ENCODE measurements at regions not wholly inside any gene's neighbourhood (a gene's known extent, or its start where the extent isn't known, plus 50 kb on each side); places are given as distances from the start of the nearest gene placed in this dataset.

DNA sequence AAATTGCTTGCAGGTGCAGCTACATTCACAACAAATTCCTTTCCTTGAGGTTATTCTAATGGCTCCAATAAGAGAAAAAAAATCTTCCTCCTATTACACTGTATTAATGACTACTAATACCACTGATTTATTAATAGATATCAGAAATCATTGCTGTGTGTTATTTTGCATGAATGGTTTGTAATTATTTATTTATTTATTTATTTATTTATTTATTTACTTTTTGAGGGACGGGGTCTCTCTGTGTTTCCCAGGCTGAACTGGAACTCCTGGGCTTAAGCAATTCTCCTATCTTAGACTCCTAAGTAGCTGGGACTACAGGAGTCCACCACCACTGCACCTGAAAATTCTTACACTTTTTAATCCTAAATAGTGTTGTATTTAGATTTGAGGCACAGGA lies 390.4 kb downstream of the SI start:
- no peak overlapping the region for H3K4me2 ChIP-seq (replicated peaks; ENCODE audit: extremely low read depth, low read length, poor library complexity, severe bottlenecking)
- no peaks in the 10 kb centered on the region for H3K79me2 ChIP-seq (ENCODE audit: insufficient read depth, low read length)
- no peaks in the 10 kb centered on the region for H3K36me3 ChIP-seq (replicated peaks in 1 of 2; ENCODE audit: control insufficient read depth in 1 of 2, insufficient read depth in 2 of 2, low read length in 2 of 2)
- intact Hi-C loops (cut with micrococcal nuclease): no loop called here
- H4K20me1 ChIP-seq (ENCODE audit: insufficient read depth, low read length): no peaks in the 10 kb centered on the region
- no peaks in the 10 kb centered on the region for H3K36me3 Mint-ChIP-seq
- H3K27me3 Mint-ChIP-seq (ENCODE audit: low read depth in 3 of 3): no peaks in the 10 kb centered on the region
- no peak for DNase-seq
- TF ChIP-seq, protein P1, sequence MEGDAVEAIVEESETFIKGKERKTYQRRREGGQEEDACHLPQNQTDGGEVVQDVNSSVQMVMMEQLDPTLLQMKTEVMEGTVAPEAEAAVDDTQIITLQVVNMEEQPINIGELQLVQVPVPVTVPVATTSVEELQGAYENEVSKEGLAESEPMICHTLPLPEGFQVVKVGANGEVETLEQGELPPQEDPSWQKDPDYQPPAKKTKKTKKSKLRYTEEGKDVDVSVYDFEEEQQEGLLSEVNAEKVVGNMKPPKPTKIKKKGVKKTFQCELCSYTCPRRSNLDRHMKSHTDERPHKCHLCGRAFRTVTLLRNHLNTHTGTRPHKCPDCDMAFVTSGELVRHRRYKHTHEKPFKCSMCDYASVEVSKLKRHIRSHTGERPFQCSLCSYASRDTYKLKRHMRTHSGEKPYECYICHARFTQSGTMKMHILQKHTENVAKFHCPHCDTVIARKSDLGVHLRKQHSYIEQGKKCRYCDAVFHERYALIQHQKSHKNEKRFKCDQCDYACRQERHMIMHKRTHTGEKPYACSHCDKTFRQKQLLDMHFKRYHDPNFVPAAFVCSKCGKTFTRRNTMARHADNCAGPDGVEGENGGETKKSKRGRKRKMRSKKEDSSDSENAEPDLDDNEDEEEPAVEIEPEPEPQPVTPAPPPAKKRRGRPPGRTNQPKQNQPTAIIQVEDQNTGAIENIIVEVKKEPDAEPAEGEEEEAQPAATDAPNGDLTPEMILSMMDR (IDR thresholded peaks at IDR 0.05): no peak
- H3K27ac Mint-ChIP-seq: no peak overlapping the region
- H3K27me3 ChIP-seq (ENCODE audit: control insufficient read depth in 2 of 2, insufficient read depth in 2 of 2, low read length in 2 of 2): no peaks in the 10 kb centered on the region
- no peak overlapping the region for H3K4me3 ChIP-seq (replicated peaks in 1 of 3; ENCODE audit: low read depth in 2 of 3, low read length in 3 of 3)
- H3K27ac ChIP-seq (ENCODE audit: low read depth in 1 of 2, low read length in 2 of 2): no peak overlapping the region
- H2AFZ ChIP-seq (ENCODE audit: insufficient read depth, low read depth, low read length, poor library complexity, severe bottlenecking): no peak overlapping the region
- peaks cover 0 to 5% (median 0%) of the 10 kb centered on the region in 7 donors for H3K9me3 Mint-ChIP-seq
- H3K9me3 ChIP-seq (replicated peaks in 1 of 2; ENCODE audit: control insufficient read depth in 1 of 2, insufficient read depth in 1 of 2, low read length in 2 of 2): peaks cover 0 to 2% of the 10 kb centered on the region in 2 donors
- H3K9ac ChIP-seq (ENCODE audit: insufficient read depth, low read length, poor library complexity, severe bottlenecking): no peak overlapping the region
- WGBS (ENCODE audit: insufficient coverage): no CpG with 5 or more reads among the region's 1 CpG
- H3K4me1 Mint-ChIP-seq: no peaks in the 10 kb centered on the region
- H3K4me1 ChIP-seq (ENCODE audit: control insufficient read depth in 1 of 2, insufficient read depth in 2 of 2, low read length in 2 of 2): no peaks in the 10 kb centered on the region
- no peak overlapping the region for H3K4me3 Mint-ChIP-seq

DNA sequence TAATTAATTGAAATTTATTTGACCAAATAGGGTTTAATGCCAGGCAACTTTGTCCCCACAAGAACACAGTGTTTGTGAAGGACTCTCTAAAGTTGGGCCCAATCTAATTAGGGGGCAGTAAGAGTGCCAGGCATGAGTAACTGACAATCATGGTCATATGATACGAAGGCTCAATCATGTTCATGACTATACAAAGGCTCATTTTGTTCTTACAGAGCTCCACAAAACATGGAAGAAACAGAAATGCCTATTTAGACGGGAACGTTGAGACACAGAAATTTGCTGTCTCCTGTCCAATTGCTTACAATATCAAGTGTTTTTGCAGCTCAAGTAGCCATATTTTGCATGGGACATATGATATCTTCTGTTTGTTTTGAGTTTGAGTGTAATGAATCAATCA lies 391.1 kb downstream of the SI start:
- H3K9me3 Mint-ChIP-seq: peaks cover 0 to 5% (median 0%) of the 10 kb centered on the region in 7 donors
- Histone ChIP-seq H3K4me2 (replicated peaks; ENCODE audit: extremely low read depth, low read length, poor library complexity, severe bottlenecking) (no peak overlapping the region), H3K9ac (ENCODE audit: insufficient read depth, low read length, poor library complexity, severe bottlenecking) (no peak overlapping the region), H3K4me3 (replicated peaks in 1 of 3; ENCODE audit: low read depth in 2 of 3, low read length in 3 of 3) (no peak overlapping the region), H4K20me1 (ENCODE audit: insufficient read depth, low read length) (no peaks in the 10 kb centered on the region), H3K27me3 (ENCODE audit: control insufficient read depth in 2 of 2, insufficient read depth in 2 of 2, low read length in 2 of 2) (no peaks in the 10 kb centered on the region), H3K36me3 (replicated peaks in 1 of 2; ENCODE audit: control insufficient read depth in 1 of 2, insufficient read depth in 2 of 2, low read length in 2 of 2) (no peaks in the 10 kb centered on the region), H3K79me2 (ENCODE audit: insufficient read depth, low read length) (no peaks in the 10 kb centered on the region), H2AFZ (ENCODE audit: insufficient read depth, low read depth, low read length, poor library complexity, severe bottlenecking) (no peak overlapping the region), H3K9me3 (replicated peaks in 1 of 2; ENCODE audit: control insufficient read depth in 1 of 2, insufficient read depth in 1 of 2, low read length in 2 of 2) (no peaks in the 10 kb centered on the region), H3K4me1 (ENCODE audit: control insufficient read depth in 1 of 2, insufficient read depth in 2 of 2, low read length in 2 of 2) (no peaks in the 10 kb centered on the region), H3K27ac (ENCODE audit: low read depth in 1 of 2, low read length in 2 of 2) (no peak overlapping the region)
- H3K36me3 Mint-ChIP-seq: no peaks in the 10 kb centered on the region
- no peak overlapping the region for H3K27ac Mint-ChIP-seq
- DNase-seq: no peak
- H3K4me3 Mint-ChIP-seq: no peak overlapping the region
- TF ChIP-seq, protein P1 (IDR thresholded peaks at IDR 0.05): no peak
- H3K4me1 Mint-ChIP-seq: no peaks in the 10 kb centered on the region
- intact Hi-C loops (cut with micrococcal nuclease): no loop called here
- no peaks in the 10 kb centered on the region for H3K27me3 Mint-ChIP-seq (ENCODE audit: low read depth in 3 of 3)
- 64% methylated on average over 2 of the region's 3 CpGs for WGBS (ENCODE audit: insufficient coverage)

All from CD14-positive monocyte (primary cell).